ENCODE measurements at regions not wholly inside any gene's neighbourhood (a gene's known extent, or its start where the extent isn't known, plus 50 kb on each side); places are given as distances from the start of the nearest gene placed in this dataset.

GRCh38 chr9:107742531-107743309 lies 253.2 kb upstream of the KLF4 start:
- Histone ChIP-seq H4K8ac (ENCODE audit: low read depth in 2 of 2, low read length in 2 of 2) (no peak overlapping the region), H3K18ac (ENCODE audit: low read depth, low read length) (no peak overlapping the region), H3K14ac (replicated peaks; ENCODE audit: low read depth, low read length) (0 out of 2 replicates have a peak overlapping the region, but pooled peaks have one; percentile 4), H3K9ac (ENCODE audit: low read depth, low read length) (no peak overlapping the region), H2BK120ac (ENCODE audit: low read depth, low read length) (no peak overlapping the region), H3K27ac (ENCODE audit: insufficient read depth, low read length) (no peak overlapping the region), H4K20me1 (ENCODE audit: insufficient read depth, low read length) (no peaks in the 10 kb centered on the region), H3K27me3 (ENCODE audit: control insufficient read depth, insufficient read depth, low read length) (no peaks in the 10 kb centered on the region), H2AFZ (replicated peaks; ENCODE audit: low read length, poor library complexity) (no peak overlapping the region), H2BK20ac (ENCODE audit: low read depth, low read length) (no peak overlapping the region), H3K4me3 (ENCODE audit: insufficient read depth, low read depth, low read length) (no peak overlapping the region), H3K4ac (ENCODE audit: low read depth, low read length) (no peak overlapping the region), H3K4me2 (ENCODE audit: low read depth, low read length) (no peak overlapping the region), H4K5ac (ENCODE audit: low read depth, low read length) (no peak overlapping the region), H3K56ac (ENCODE audit: extremely low read depth, insufficient read depth, low read length) (no peak overlapping the region), H3K36me3 (ENCODE audit: control insufficient read depth, insufficient read depth, low read length) (no peaks in the 10 kb centered on the region), H2AK9ac (replicated peaks; ENCODE audit: low read depth, low read length, poor library complexity) (no peak overlapping the region), H3K9me1 (ENCODE audit: insufficient read depth, low read length) (peaks cover 9% of the 10 kb centered on the region), H2BK5ac (ENCODE audit: low read depth, low read length, poor library complexity, severe bottlenecking) (no peak overlapping the region), H3K23ac (ENCODE audit: low read depth, low read length) (no peak overlapping the region), H2BK15ac (ENCODE audit: low read depth, low read length) (no peak overlapping the region; the same call in 2 of the 3 replicates), H3K79me1 (ENCODE audit: low read depth in 1 of 2, low read length in 2 of 2) (no peaks in the 10 kb centered on the region; a peak in 1 of 4 replicates), H2AK5ac (ENCODE audit: low read depth, low read length) (no peak overlapping the region), H4K91ac (ENCODE audit: insufficient read depth, low read depth, low read length) (no peak overlapping the region), H3K4me1 (ENCODE audit: control insufficient read depth, insufficient read depth, low read length) (peaks cover 20% of the 10 kb centered on the region), H3K9me3 (ENCODE audit: control insufficient read depth, insufficient read depth, low read length) (no peaks in the 10 kb centered on the region)
- in situ Hi-C loops (cut with MboI; ENCODE audit: low sequenced_read_pairs) = loop anchor here (25.0 kb wide), 2 partner anchors 820 to 855 kb away; no protein-coding TSS in a partner anchor
- BruUV-seq (replicated peaks) = no TSS peak
- ATAC-seq (ENCODE audit: low read depth) (no peak), DNase-seq (no peak)
- WGBS, 2 experiments (ENCODE audit: extremely low coverage in 2 of 2, insufficient read length in 1 of 2) = 100% methylated on average over 1 of the region's 10 CpGs; no CpG with 5 or more reads in 1 of the 2 experiments
- dilution Hi-C loops (cut with HindIII; ENCODE audit: low sequenced_read_pairs, unreplicated experiment) = no loop called here
- ChIA-PET POLR2A (ENCODE audit: unreplicated experiment) (no interaction called here), CTCF (no interaction called here)
- no peak for TF ChIP-seq SMC3 (IDR thresholded peaks at IDR 0.05; ENCODE audit: low read depth, low read length)
- TF ChIP-seq MAZ (IDR thresholded peaks at IDR 0.05; ENCODE audit: borderline replicate concordance, low read depth, low read length) = no peak
- TF ChIP-seq CHD1 (IDR thresholded peaks at IDR 0.05; ENCODE audit: low read depth, low read length) = no peak
- no peak for TF ChIP-seq RAD21 (IDR thresholded peaks at IDR 0.05; ENCODE audit: low read length)
- no peak for TF ChIP-seq MXI1 (IDR thresholded peaks at IDR 0.05; ENCODE audit: borderline replicate concordance, low read depth, low read length)
- intact Hi-C loops (cut with micrococcal nuclease) = no loop called here
